OCI-LY1 (cell line): ENCODE measurements at regions not wholly inside any gene's neighbourhood (a gene's known extent, or its start where the extent isn't known, plus 50 kb on each side); places are given as distances from the start of the nearest gene placed in this dataset.

Experiments used
- H2AFZ ChIP-seq: fragments of 200-600 bp; sonication (generic), shearing (Covaris generic); 2 replicates; pipeline ENCODE4 v1.6.0; 2014; ENCODE audit warnings: antibody characterized with exemption, mild to moderate bottlenecking, low read length
- H3F3A ChIP-seq: fragments of 200-600 bp; sonication (generic), shearing (Covaris generic); 2 replicates; pipeline ENCODE4 v1.6.0; 2014; ENCODE audit warnings: mild to moderate bottlenecking, antibody characterized with exemption, low read length, moderate library complexity; ENCODE audit not compliant: insufficient read depth
- H3K27ac ChIP-seq: fragments of 200-600 bp; sonication (generic); 2 replicates; pipeline ENCODE4 v1.5.1; 2014; ENCODE audit warnings: low read length, mixed run types, mild to moderate bottlenecking, low read depth; ENCODE audit not compliant: poor library complexity, severe bottlenecking
- H3K27me3 ChIP-seq: fragments of 200-600 bp; sonication (generic); 2 replicates; pipeline ENCODE4 v1.6.0; 2014; ENCODE audit warnings: antibody characterized with exemption, mild to moderate bottlenecking, low read length, moderate library complexity; ENCODE audit not compliant: insufficient read depth
- H3K36me3 ChIP-seq: fragments of 200-600 bp; sonication (generic); 2 replicates; pipeline ENCODE4 v1.6.1; 2014; ENCODE audit warnings: mild to moderate bottlenecking, antibody characterized with exemption, low read length, moderate library complexity, mixed read lengths; ENCODE audit not compliant: insufficient read depth
- H3K4me1 ChIP-seq: fragments of 200-600 bp; sonication (generic); 2 replicates; pipeline ENCODE4 v1.5.1; 2014; ENCODE audit warnings: mild to moderate bottlenecking, low read length, moderate library complexity; ENCODE audit not compliant: insufficient read depth, severe bottlenecking
- H3K4me2 ChIP-seq: fragments of 200-600 bp; sonication (generic), shearing (Covaris generic); 2 replicates; pipeline ENCODE4 v1.6.1; 2014; ENCODE audit warnings: low read length
- H3K4me3 ChIP-seq: fragments of 200-600 bp; sonication (generic); 2 replicates; pipeline ENCODE4 v1.5.1; 2014; ENCODE audit warnings: low read length, low read depth, mild to moderate bottlenecking, mixed read lengths; ENCODE audit not compliant: poor library complexity, severe bottlenecking
- H3K79me2 ChIP-seq: fragments of 200-600 bp; shearing (Covaris generic); 2 replicates; pipeline ENCODE4 v1.6.1; 2016; ENCODE audit warnings: mixed run types, low read length, mixed read lengths; ENCODE audit not compliant: insufficient read depth
- H3K9ac ChIP-seq: fragments of 200-600 bp; sonication (generic), shearing (Covaris generic); 2 replicates; pipeline ENCODE4 v1.6.1; 2014; ENCODE audit warnings: mild to moderate bottlenecking, low read length, mixed read lengths
- H3K9me2 ChIP-seq: fragments of 200-600 bp; sonication (generic), shearing (Covaris generic); 2 replicates; pipeline ENCODE4 v1.6.1; 2014; ENCODE audit warnings: low read depth, mild to moderate bottlenecking, low read length, mixed read lengths
- H3K9me3 ChIP-seq: fragments of 200-600 bp; shearing (Covaris generic); 2 replicates; pipeline ENCODE4 v1.6.1; 2014; ENCODE audit warnings: low read length, mixed read lengths
- H4K20me1 ChIP-seq: fragments of 200-600 bp; sonication (generic), shearing (Covaris generic); 2 replicates; pipeline ENCODE4 v1.6.0; 2016; ENCODE audit warnings: mild to moderate bottlenecking, low read length; ENCODE audit not compliant: insufficient read depth
- CTCF ChIP-seq: fragments of 200-600 bp; sonication (generic), shearing (Covaris generic); IDR thresholded peaks from 2 replicates; pipeline ENCODE4 v1.5.1; 2017; ENCODE audit warnings: mild to moderate bottlenecking, antibody characterized with exemption, low read length, moderate library complexity, mixed read lengths
- EZH2 ChIP-seq: fragments of 200-600 bp; sonication (generic), shearing (Covaris generic); IDR thresholded peaks from 2 replicates; pipeline ENCODE4 v1.8.0; 2017; ENCODE audit warnings: borderline replicate concordance, mixed run types, mild to moderate bottlenecking, antibody characterized with exemption, low read length, moderate library complexity, mixed read lengths

GRCh38 chr14:38856798-38857197 lies 246.2 kb downstream of the SEC23A start:
- no peaks in the 10 kb centered on the region for H3F3A ChIP-seq
- H3K9me3 ChIP-seq, result no peaks in the 10 kb centered on the region
- TF ChIP-seq CTCF (no peak), EZH2 (no peak)
- H3K9ac ChIP-seq, result no peak overlapping the region
- H3K27ac ChIP-seq, result no peak overlapping the region
- no peaks in the 10 kb centered on the region for H3K27me3 ChIP-seq
- H3K36me3 ChIP-seq, result no peaks in the 10 kb centered on the region
- no peaks in the 10 kb centered on the region for H3K4me1 ChIP-seq
- no peaks in the 10 kb centered on the region for H3K79me2 ChIP-seq
- no peak overlapping the region for H2AFZ ChIP-seq
- no peaks in the 10 kb centered on the region for H4K20me1 ChIP-seq
- no peaks in the 10 kb centered on the region for H3K9me2 ChIP-seq
- H3K4me3 ChIP-seq, result no peak overlapping the region
- H3K4me2 ChIP-seq, result no peak overlapping the region

GRCh38 chr14:38855513-38855912 lies 247.5 kb downstream of the SEC23A start:
- no peaks in the 10 kb centered on the region for H3K36me3 ChIP-seq
- TF ChIP-seq CTCF (no peak), EZH2 (no peak)
- H3K4me2 ChIP-seq, result no peak overlapping the region
- H4K20me1 ChIP-seq, result no peaks in the 10 kb centered on the region
- no peaks in the 10 kb centered on the region for H3F3A ChIP-seq
- no peaks in the 10 kb centered on the region for H3K4me1 ChIP-seq
- H3K9me2 ChIP-seq, result no peaks in the 10 kb centered on the region
- no peak overlapping the region for H3K9ac ChIP-seq
- H2AFZ ChIP-seq, result no peak overlapping the region
- no peaks in the 10 kb centered on the region for H3K79me2 ChIP-seq
- H3K27ac ChIP-seq, result no peak overlapping the region
- H3K9me3 ChIP-seq, result no peaks in the 10 kb centered on the region
- no peak overlapping the region for H3K4me3 ChIP-seq
- no peaks in the 10 kb centered on the region for H3K27me3 ChIP-seq

- H3K9me2 ChIP-seq, result no peaks in the 10 kb centered on the region
Observed at GRCh38 chr14:38851111-38851510, 251.9 kb downstream of the SEC23A start.

More at GRCh38 chr14:38851111-38851510, 251.9 kb downstream of the SEC23A start:
- no peaks in the 10 kb centered on the region for H3K9me3 ChIP-seq
- no peaks in the 10 kb centered on the region for H3K79me2 ChIP-seq
- H3K4me3 ChIP-seq, result no peak overlapping the region
- TF ChIP-seq EZH2 (no peak), CTCF (no peak)
- H3K36me3 ChIP-seq, result no peaks in the 10 kb centered on the region
- H3K27ac ChIP-seq, result no peak overlapping the region
- no peaks in the 10 kb centered on the region for H3K27me3 ChIP-seq
- no peak overlapping the region for H3K9ac ChIP-seq
- no peaks in the 10 kb centered on the region for H4K20me1 ChIP-seq
- H3K4me2 ChIP-seq, result no peak overlapping the region
- H3K4me1 ChIP-seq, result no peaks in the 10 kb centered on the region
- no peak overlapping the region for H2AFZ ChIP-seq
- H3F3A ChIP-seq, result no peaks in the 10 kb centered on the region
